ENCODE measurements at regions not wholly inside any gene's neighbourhood (a gene's known extent, or its start where the extent isn't known, plus 50 kb on each side); places are given as distances from the start of the nearest gene placed in this dataset.

DNA sequence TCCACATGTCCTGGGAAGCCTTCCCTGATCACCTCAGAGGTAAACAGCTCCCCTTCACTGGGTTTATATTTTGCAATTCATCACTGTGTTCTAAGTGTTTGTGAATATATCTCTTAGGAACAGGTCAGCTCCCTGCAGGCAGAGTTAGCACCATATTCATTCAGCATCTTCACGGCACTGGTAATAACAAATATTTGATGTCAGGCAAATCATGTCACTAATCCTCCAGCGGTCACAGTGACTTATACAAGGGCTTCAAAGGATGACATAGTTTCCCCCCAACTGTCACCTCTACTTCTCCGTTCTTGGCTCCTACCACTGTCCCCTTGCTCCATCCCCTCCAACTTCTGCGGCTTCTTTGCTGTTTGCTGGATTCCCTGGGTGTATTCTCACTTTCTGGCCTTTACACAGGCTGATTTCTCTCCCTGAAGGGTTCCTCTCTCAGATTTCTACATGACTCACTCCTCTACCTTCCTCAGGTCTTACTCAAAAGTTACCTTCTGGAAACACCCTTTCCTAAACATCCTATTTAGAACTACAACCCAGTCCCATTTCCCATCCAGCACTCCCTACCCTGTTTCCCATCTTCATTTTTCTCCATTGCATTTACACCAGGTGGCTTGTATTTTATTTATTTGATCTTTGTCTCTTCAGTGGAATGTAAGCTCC is 66.6 kb downstream of the NHLRC1 start (continued):
- TF ChIP-seq, protein P1, sequence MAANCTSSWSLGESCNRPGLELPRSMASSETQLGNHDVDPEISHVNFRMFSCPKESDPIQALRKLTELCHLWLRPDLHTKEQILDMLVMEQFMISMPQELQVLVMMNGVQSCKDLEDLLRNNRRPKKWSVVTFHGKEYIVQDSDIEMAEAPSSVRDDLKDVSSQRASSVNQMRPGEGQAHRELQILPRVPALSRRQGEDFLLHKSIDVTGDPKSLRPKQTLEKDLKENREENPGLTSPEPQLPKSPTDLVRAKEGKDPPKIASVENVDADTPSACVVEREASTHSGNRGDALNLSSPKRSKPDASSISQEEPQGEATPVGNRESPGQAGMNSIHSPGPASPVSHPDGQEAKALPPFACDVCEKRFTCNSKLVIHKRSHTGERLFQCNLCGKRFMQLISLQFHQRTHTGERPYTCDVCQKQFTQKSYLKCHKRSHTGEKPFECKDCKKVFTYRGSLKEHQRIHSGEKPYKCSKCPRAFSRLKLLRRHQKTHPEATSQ (tag by site-specific recombination; IDR thresholded peaks at IDR 0.05): no peak
- TF ChIP-seq ZNF423 (tag by site-specific recombination; IDR thresholded peaks at IDR 0.05) (no peak), OVOL3 (tag by site-specific recombination; IDR thresholded peaks at IDR 0.05) (no peak), ZNF561 (tag by site-specific recombination; IDR thresholded peaks at IDR 0.05; ENCODE audit: borderline replicate concordance) (no peak), ZSCAN4 (tag by site-specific recombination; IDR thresholded peaks at IDR 0.05) (no peak), ZNF404 (tag by site-specific recombination; IDR thresholded peaks at IDR 0.05) (no peak), ZNF621 (tag by site-specific recombination; IDR thresholded peaks at IDR 0.05) (no peak), ZNF677 (tag by site-specific recombination; IDR thresholded peaks at IDR 0.05) (no peak), ZNF626 (tag by site-specific recombination; IDR thresholded peaks at IDR 0.05) (no peak), ZNF394 (tag by site-specific recombination; IDR thresholded peaks at IDR 0.05; ENCODE audit: borderline replicate concordance) (no peak), KLF16 (tag by site-specific recombination; IDR thresholded peaks at IDR 0.05) (no peak)

DNA sequence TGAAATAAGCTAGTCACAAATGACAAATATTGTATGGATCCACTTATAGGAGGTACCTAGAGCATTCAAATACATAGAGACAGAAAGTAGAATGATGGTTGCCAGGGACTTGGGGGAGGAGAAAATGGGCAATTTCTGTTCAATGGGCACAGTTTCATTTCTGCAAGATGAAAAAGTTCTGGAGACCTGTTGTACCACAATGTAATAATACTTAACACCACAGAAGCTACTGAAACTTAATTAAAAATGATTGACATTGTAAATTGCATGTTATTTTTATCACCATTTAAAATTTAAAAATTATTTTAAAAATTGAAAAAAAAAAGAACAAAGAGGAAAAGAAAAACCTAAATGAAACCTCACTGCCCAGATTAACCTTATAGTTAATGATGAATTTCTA is 67.4 kb downstream of the NHLRC1 start:
- CTCF ChIA-PET: interaction anchor here (0.6 to 0.7 kb wide), 2 partner anchors 9 to 615 kb away, joined by 3 to 10 read pairs; no protein-coding TSS in a partner anchor
- TF ChIP-seq ZNF121 (tag by site-specific recombination; IDR thresholded peaks at IDR 0.05) (no peak), ELK4 (IDR thresholded peaks at IDR 0.05; ENCODE audit: borderline replicate concordance, low read depth, low read length) (no peak), SP3 (tag by site-specific recombination; IDR thresholded peaks at IDR 0.05) (no peak), ZNF473 (tag by site-specific recombination; IDR thresholded peaks at IDR 0.05) (no peak), ZBTB1 (tag by site-specific recombination; IDR thresholded peaks at IDR 0.05) (no peak), ZNF768 (tag by site-specific recombination; IDR thresholded peaks at IDR 0.05) (no peak), WT1 (tag by site-specific recombination; IDR thresholded peaks at IDR 0.05) (no peak)
- TF ChIP-seq, protein P1 (tag by site-specific recombination; IDR thresholded peaks at IDR 0.05): no peak
- Histone ChIP-seq H3K36me3 (ENCODE audit: control insufficient read depth in 2 of 2, insufficient read depth in 1 of 2, low read length in 2 of 2) (no peaks in the 10 kb centered on the region), H3K9me3 (ENCODE audit: control insufficient read depth, insufficient read depth, low read depth, low read length) (no peaks in the 10 kb centered on the region), H3K27ac (ENCODE audit: extremely low read depth, low read depth, low read length) (no peak overlapping the region), H3K4me1 (ENCODE audit: control insufficient read depth, insufficient read depth, low read length) (no peaks in the 10 kb centered on the region), H3K4me3 (ENCODE audit: low read depth, low read length) (no peak overlapping the region)
- POLR2A ChIA-PET: interaction anchor here (0.6 kb wide), 1 partner anchor 64 kb away, joined by 4 read pairs; no protein-coding TSS in a partner anchor
